HEK293 (cell line): ENCODE measurements at regions not wholly inside any gene's neighbourhood (a gene's known extent, or its start where the extent isn't known, plus 50 kb on each side); places are given as distances from the start of the nearest gene placed in this dataset.

Source experiments
- ZNF777 ChIP-seq: fragments of 450-650 bp; formaldehyde crosslinking; IDR thresholded peaks from 2 replicates; pipeline ENCODE4 v1.5.1; 2017; ENCODE audit warnings: missing biosample characterization, missing genetic modification characterization, borderline replicate concordance
- TF ChIP-seq, protein P1 (sequence below): fragments of 450-650 bp; formaldehyde crosslinking; IDR thresholded peaks from 2 replicates; pipeline ENCODE4 v1.5.1; 2016; ENCODE audit warnings: missing biosample characterization, missing genetic modification characterization, low read depth
- TF ChIP-seq, protein P2 (sequence below): fragments of 450-650 bp; formaldehyde crosslinking; IDR thresholded peaks from 2 replicates; pipeline ENCODE4 v1.5.1; 2016; ENCODE audit warnings: missing biosample characterization, missing genetic modification characterization
- TF ChIP-seq, protein P3 (sequence below): fragments of 450-650 bp; formaldehyde crosslinking; IDR thresholded peaks from 2 replicates; pipeline ENCODE4 v1.5.1; 2016; ENCODE audit warnings: missing biosample characterization, missing genetic modification characterization

DNA sequence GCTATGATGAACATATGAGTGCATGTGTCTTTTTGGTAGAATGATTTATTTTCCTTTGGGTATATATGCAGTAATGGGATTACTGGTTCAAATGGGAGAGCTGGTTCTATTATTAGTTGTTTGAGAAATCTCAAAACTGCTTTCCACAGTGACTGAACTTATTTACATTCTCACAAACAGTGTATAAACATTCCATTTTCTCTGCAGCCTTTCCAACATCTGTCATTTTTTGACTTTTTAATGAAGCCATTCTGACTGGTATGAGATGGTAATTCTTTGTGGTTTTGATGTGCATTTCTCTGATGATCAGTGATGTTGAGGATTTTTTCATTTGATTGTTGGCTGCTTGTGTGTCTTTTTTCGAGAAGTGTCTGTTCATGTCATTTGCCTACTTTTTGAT lies 1124.2 kb downstream of the NAALADL2 start:
- TF ChIP-seq, protein P1, sequence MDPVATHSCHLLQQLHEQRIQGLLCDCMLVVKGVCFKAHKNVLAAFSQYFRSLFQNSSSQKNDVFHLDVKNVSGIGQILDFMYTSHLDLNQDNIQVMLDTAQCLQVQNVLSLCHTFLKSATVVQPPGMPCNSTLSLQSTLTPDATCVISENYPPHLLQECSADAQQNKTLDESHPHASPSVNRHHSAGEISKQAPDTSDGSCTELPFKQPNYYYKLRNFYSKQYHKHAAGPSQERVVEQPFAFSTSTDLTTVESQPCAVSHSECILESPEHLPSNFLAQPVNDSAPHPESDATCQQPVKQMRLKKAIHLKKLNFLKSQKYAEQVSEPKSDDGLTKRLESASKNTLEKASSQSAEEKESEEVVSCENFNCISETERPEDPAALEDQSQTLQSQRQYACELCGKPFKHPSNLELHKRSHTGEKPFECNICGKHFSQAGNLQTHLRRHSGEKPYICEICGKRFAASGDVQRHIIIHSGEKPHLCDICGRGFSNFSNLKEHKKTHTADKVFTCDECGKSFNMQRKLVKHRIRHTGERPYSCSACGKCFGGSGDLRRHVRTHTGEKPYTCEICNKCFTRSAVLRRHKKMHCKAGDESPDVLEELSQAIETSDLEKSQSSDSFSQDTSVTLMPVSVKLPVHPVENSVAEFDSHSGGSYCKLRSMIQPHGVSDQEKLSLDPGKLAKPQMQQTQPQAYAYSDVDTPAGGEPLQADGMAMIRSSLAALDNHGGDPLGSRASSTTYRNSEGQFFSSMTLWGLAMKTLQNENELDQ = no peak
- TF ChIP-seq, protein P2, sequence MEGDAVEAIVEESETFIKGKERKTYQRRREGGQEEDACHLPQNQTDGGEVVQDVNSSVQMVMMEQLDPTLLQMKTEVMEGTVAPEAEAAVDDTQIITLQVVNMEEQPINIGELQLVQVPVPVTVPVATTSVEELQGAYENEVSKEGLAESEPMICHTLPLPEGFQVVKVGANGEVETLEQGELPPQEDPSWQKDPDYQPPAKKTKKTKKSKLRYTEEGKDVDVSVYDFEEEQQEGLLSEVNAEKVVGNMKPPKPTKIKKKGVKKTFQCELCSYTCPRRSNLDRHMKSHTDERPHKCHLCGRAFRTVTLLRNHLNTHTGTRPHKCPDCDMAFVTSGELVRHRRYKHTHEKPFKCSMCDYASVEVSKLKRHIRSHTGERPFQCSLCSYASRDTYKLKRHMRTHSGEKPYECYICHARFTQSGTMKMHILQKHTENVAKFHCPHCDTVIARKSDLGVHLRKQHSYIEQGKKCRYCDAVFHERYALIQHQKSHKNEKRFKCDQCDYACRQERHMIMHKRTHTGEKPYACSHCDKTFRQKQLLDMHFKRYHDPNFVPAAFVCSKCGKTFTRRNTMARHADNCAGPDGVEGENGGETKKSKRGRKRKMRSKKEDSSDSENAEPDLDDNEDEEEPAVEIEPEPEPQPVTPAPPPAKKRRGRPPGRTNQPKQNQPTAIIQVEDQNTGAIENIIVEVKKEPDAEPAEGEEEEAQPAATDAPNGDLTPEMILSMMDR (tag by site-specific recombination) = no peak
- TF ChIP-seq, protein P3, sequence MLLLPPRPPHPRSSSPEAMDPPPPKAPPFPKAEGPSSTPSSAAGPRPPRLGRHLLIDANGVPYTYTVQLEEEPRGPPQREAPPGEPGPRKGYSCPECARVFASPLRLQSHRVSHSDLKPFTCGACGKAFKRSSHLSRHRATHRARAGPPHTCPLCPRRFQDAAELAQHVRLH (tag by site-specific recombination) = no peak
- no peak for TF ChIP-seq ZNF777 (tag by site-specific recombination)
